Activated CD4-positive, alpha-beta T cell treated with anti-CD3 and anti-CD28 coated beads, Interleukin-2, amount 50 U/mL, for 4 hours (primary cell): ENCODE measurements at regions not wholly inside any gene's neighbourhood (a gene's known extent, or its start where the extent isn't known, plus 50 kb on each side); places are given as distances from the start of the nearest gene placed in this dataset.
"Not testable (repeated sequence)": the region's sequence is repeated elsewhere in the genome, so short reads cannot be mapped to it uniquely, and the experiment has no call there.

Experiments used
- DNase-seq, 2 experiments: peaks; one replicate each; pipeline ENCODE4 v3.0.0-alpha.2; 2020

GRCh38 chr17:43345515-43345914, 53.3 kb upstream of the ARL4D start:
- DNase-seq = not testable (repeated sequence)

GRCh38 chr17:43344685-43345084, 54.1 kb upstream of the ARL4D start:
- no peak for DNase-seq

GRCh38 chr17:43342589-43342890, 56.3 kb upstream of the ARL4D start:
- no peak for DNase-seq

- DNase-seq = no peak
These were observed 56.8 kb upstream of the ARL4D start for GRCh38 chr17:43341715-43342588.

GRCh38 chr17:43338886-43339516, 59.8 kb upstream of the ARL4D start:
- DNase-seq = peak; percentile 62 to 65

- DNase-seq = no peak
These were observed 60.9 kb upstream of the ARL4D start for GRCh38 chr17:43337684-43338428.

- DNase-seq = no peak
These were observed 63.9 kb upstream of the ARL4D start for GRCh38 chr17:43334738-43335402.

- DNase-seq = no peak
These were observed 65.3 kb upstream of the ARL4D start for GRCh38 chr17:43333433-43333943.

- no peak for DNase-seq
These were observed 66.6 kb upstream of the ARL4D start for GRCh38 chr17:43332230-43332629.

GRCh38 chr17:43330876-43331639, 67.7 kb upstream of the ARL4D start:
- no peak for DNase-seq

- DNase-seq = no peak
These were observed 69.6 kb upstream of the ARL4D start for GRCh38 chr17:43329183-43329582.

GRCh38 chr17:43328650-43329049, 70.1 kb upstream of the ARL4D start:
- DNase-seq = no peak

GRCh38 chr17:43327834-43328420, 70.9 kb upstream of the ARL4D start:
- no peak for DNase-seq

- no peak for DNase-seq
These were observed 71.4 kb upstream of the ARL4D start for GRCh38 chr17:43327421-43327820.

- DNase-seq = no peak
These were observed 72.1 kb upstream of the ARL4D start for GRCh38 chr17:43326490-43327275.

GRCh38 chr17:43324205-43324893, 74.4 kb upstream of the ARL4D start:
- DNase-seq = no peak

- DNase-seq = no peak
These were observed 79.3 kb upstream of the ARL4D start for GRCh38 chr17:43319293-43320124.

GRCh38 chr17:43316522-43317142, 82.2 kb upstream of the ARL4D start:
- DNase-seq = no peak
